Small intestine (tissue), 7 donors: ENCODE measurements at regions not wholly inside any gene's neighbourhood (a gene's known extent, or its start where the extent isn't known, plus 50 kb on each side); places are given as distances from the start of the nearest gene placed in this dataset.

Experiments used
- DNase-seq, 2 donors: peaks; one replicate each; pipeline versions ENCODE4 v3.0.0 to v3.0.0-alpha.2; 2013
- FAIRE-seq: peaks from 2 replicates; lab custom pipeline; 2012; peaks lifted over from hg19 to GRCh38; lab: Jason Lieb, UNC
- H3K27ac ChIP-seq, 3 donors: one replicate each; pipeline ENCODE4 v1.5.1; 2013; ENCODE audit warnings: low read length in 2 of 3, mild to moderate bottlenecking in 2 of 3, control low read depth in 1 of 3, inconsistent platforms in 1 of 3, low read depth in 1 of 3, moderate library complexity in 1 of 3
- H3K27me3 ChIP-seq, 3 donors: one replicate each; pipeline ENCODE4 v1.6.1; 2013; ENCODE audit warnings: low read length in 3 of 3, inconsistent platforms in 1 of 3; ENCODE audit not compliant: control insufficient read depth in 3 of 3, insufficient read depth in 3 of 3
- H3K36me3 ChIP-seq, 3 donors: one replicate each; pipeline ENCODE4 v1.6.1; 2013; ENCODE audit warnings: low read length in 3 of 3, inconsistent platforms in 1 of 3, low read depth in 1 of 3, mild to moderate bottlenecking in 1 of 3, moderate library complexity in 1 of 3; ENCODE audit not compliant: control insufficient read depth in 3 of 3, insufficient read depth in 2 of 3
- H3K4me1 ChIP-seq, 3 donors: one replicate each; pipeline ENCODE4 v1.6.1; 2013; ENCODE audit warnings: low read length in 2 of 3, inconsistent platforms in 1 of 3, low read depth in 1 of 3, mild to moderate bottlenecking in 1 of 3, moderate library complexity in 1 of 3; ENCODE audit not compliant: control insufficient read depth in 3 of 3, insufficient read depth in 2 of 3
- H3K4me3 ChIP-seq, 3 donors: one replicate each; pipeline ENCODE4 v1.5.1; 2013; ENCODE audit warnings: low read length in 3 of 3, control low read depth in 1 of 3, inconsistent platforms in 1 of 3, low read depth in 1 of 3, mild to moderate bottlenecking in 1 of 3, moderate library complexity in 1 of 3
- H3K9me3 ChIP-seq, 2 donors: one replicate each; pipeline ENCODE4 v1.6.1; 2013; ENCODE audit warnings: low read depth in 1 of 2, low read length in 1 of 2; ENCODE audit not compliant: control insufficient read depth in 2 of 2, insufficient read depth in 1 of 2
- WGBS, 3 donors: extraction: QIAGEN DNeasy Blood & Tissue Kit; methylation state at CpG; one replicate each; pipeline ENCODE4 v1.1.7; 2013; 5-methylcytosine and 5-hydroxymethylcytosine counted together
- donor health status: healthy with polysubstance abuse.
- donor health status: control.
- donor health status: control.
- donor health status: Bipolar disorder and iron deficiency.
- donor health status: healthy.

GRCh38 chr2:226429476-226429875, 370.1 kb downstream of the IRS1 start:
- no peak overlapping the region for H3K27ac ChIP-seq
- 83 to 85% (median 85%) methylated on average over 2 of the region's 2 CpGs for WGBS, 3 donors
- no peaks in the 10 kb centered on the region for H3K27me3 ChIP-seq
- peaks cover 0 to 14% (median 0%) of the 10 kb centered on the region in 3 donors for H3K4me1 ChIP-seq
- DNase-seq: no peak
- H3K36me3 ChIP-seq: no peaks in the 10 kb centered on the region
- no peak for FAIRE-seq
- H3K9me3 ChIP-seq: no peaks in the 10 kb centered on the region
- H3K4me3 ChIP-seq: no peak overlapping the region

DNA sequence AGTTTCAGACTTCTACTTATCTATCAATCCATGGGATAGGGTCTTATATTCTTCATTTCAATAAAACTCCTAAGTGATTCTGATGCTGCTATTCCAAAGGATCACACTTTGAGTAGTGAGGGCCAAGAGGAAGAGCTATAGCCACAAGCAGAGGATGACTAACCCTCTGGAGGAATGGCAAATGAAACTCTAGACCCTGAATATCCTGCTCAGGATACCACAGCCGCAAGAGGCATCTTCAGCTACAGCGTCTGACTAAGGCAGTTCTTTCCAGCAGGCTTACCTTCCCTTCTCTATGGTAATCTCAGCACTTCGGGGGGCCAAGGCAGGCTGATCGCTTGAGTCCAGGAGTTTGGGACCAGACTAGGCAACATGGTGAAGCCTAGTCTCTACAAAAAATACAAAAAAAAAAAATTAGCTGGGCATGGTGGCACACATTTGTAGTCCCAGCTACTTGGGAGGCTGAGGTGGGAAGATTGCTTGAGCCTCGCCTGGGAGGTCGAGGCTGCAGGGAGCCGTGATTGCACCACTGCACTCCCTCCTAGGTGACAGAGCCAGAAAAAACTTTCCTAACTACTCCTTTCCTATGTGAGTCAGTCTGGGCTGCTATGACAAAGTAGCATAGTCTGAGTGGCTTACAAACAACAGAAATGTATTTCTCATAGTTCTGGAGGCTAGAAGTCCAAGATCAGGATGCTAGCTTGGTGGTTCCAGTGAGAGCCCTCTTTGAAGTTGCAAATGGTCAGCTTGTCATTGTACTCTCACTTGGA, 371.9 kb downstream of the IRS1 start:
- WGBS, 3 donors: 70 to 88% (median 74%) methylated on average over 7 of the region's 7 CpGs
- no peak for FAIRE-seq

GRCh38 chr2:226426292-226426736, 373.3 kb downstream of the IRS1 start:
- Histone ChIP-seq H3K4me3 (no peak overlapping the region), H3K36me3 (no peaks in the 10 kb centered on the region), H3K27me3 (no peaks in the 10 kb centered on the region), H3K27ac (no peak overlapping the region), H3K9me3 (no peaks in the 10 kb centered on the region), H3K4me1 (peaks cover 0 to 14% (median 0%) of the 10 kb centered on the region in 3 donors)
- DNase-seq (no peak), FAIRE-seq (no peak)
- WGBS, 3 donors: 76 to 86% (median 79%) methylated on average over 5 of the region's 5 CpGs

More for the DNA sequence above, 371.9 kb downstream of the IRS1 start:
- DNase-seq: peak in 1 of 2 donors; percentile 12
- H3K4me3 ChIP-seq: no peak overlapping the region
- H3K36me3 ChIP-seq: no peaks in the 10 kb centered on the region
- H3K9me3 ChIP-seq: no peaks in the 10 kb centered on the region
- H3K4me1 ChIP-seq: peaks cover 0 to 14% (median 0%) of the 10 kb centered on the region in 3 donors
- no peaks in the 10 kb centered on the region for H3K27me3 ChIP-seq
- peak overlapping the region in 1 of 3 donors; percentile 32 for H3K27ac ChIP-seq

- no peaks in the 10 kb centered on the region for H3K36me3 ChIP-seq
- H3K4me1 ChIP-seq: peaks cover 0 to 14% (median 0%) of the 10 kb centered on the region in 3 donors
- no peak overlapping the region for H3K4me3 ChIP-seq
- FAIRE-seq (no peak), DNase-seq (no peak)
- WGBS, 3 donors: 76 to 85% (median 85%) methylated on average over 3 of the region's 3 CpGs
- no peaks in the 10 kb centered on the region for H3K27me3 ChIP-seq
- no peak overlapping the region for H3K27ac ChIP-seq
- H3K9me3 ChIP-seq: no peaks in the 10 kb centered on the region
Measured at GRCh38 chr2:226424971-226425370, 374.6 kb downstream of the IRS1 start.

DNA sequence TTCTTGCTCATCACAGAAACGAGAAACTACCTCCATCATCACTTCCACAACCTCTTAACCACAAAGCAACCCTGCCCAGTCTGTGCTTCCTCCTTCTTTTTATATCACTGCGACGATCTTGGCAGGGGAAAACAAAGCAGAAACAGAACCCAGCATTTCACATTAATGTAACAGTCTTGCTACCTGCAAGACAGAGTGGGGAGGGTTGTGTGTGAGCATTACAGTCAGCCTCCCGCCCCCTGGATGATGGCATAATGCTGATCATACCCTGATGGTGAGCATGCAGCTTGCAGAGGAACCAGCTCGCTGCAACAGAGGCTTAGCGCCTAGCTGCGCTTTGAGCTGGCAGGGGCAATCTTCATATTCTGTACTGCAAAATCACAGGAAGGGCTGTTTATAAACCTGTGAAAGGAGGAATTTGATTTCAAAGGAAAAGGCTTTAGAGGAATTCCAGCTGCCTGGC, 376.1 kb downstream of the IRS1 start:
- no peaks in the 10 kb centered on the region for H3K27me3 ChIP-seq

DNA sequence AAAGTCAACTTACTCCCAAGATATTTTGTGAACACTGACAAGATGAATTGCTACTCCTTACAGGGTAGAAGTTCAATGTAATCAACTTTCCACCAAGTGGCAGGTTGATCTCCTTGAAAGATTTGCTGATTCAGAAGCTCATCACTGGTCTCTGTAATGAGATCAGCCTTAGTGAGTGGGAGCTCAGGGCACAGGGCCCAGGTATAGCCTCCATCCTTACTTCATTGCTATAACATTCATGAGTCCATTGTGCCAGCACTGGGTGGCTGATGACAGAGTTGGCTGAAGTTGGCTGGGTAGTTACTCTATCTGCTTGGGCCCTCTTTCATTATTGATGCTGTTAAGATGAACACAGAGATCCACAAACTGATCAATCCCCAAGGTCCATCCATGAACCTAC, 379.0 kb downstream of the IRS1 start:
- H3K4me1 ChIP-seq: no peaks in the 10 kb centered on the region
- H3K27ac ChIP-seq: no peak overlapping the region
- no peaks in the 10 kb centered on the region for H3K9me3 ChIP-seq
- FAIRE-seq (no peak), DNase-seq (no peak)
- no peak overlapping the region for H3K4me3 ChIP-seq
- H3K36me3 ChIP-seq: no peaks in the 10 kb centered on the region
- H3K27me3 ChIP-seq: no peaks in the 10 kb centered on the region

More for the DNA sequence above, 376.1 kb downstream of the IRS1 start:
- Histone ChIP-seq H3K9me3 (no peaks in the 10 kb centered on the region), H3K36me3 (no peaks in the 10 kb centered on the region), H3K4me1 (peaks cover 0 to 6% (median 0%) of the 10 kb centered on the region in 3 donors), H3K27ac (no peak overlapping the region), H3K4me3 (no peak overlapping the region)
- FAIRE-seq: no peak
- DNase-seq: no peak
- WGBS, 3 donors: 42 to 66% (median 59%) methylated on average over 7 of the region's 7 CpGs

- Histone ChIP-seq H3K36me3 (no peaks in the 10 kb centered on the region), H3K27me3 (no peaks in the 10 kb centered on the region), H3K9me3 (no peaks in the 10 kb centered on the region), H3K4me3 (no peak overlapping the region), H3K27ac (no peak overlapping the region), H3K4me1 (no peaks in the 10 kb centered on the region)
- no peak for DNase-seq
- WGBS, 3 donors: 79 to 88% (median 82%) methylated on average over 5 of the region's 5 CpGs
- FAIRE-seq: no peak
Measured at GRCh38 chr2:226418521-226418920, 381.1 kb downstream of the IRS1 start.

DNA sequence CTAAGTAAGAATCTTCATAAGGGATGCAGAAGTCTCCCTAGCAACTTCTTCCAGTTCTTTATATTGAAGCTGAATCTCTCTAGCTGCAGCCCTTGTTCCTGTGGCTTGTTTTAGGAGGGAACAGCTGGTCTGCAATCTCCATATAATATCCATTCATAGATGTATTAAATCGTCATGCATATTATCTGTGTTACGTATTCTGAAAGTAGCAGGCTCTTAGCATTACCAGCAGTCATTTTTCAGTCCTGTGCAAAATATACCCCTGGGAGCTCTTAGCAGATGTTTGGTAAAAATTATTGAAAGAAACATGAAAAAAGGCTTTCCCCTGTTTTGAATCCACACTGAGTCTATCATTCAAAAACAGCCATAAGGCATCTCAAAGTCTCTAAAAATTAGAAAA, 385.3 kb downstream of the IRS1 start:
- Histone ChIP-seq H3K27ac (no peak overlapping the region), H3K4me1 (peaks cover 0 to 7% (median 0%) of the 10 kb centered on the region in 3 donors), H3K36me3 (no peaks in the 10 kb centered on the region), H3K4me3 (no peak overlapping the region), H3K27me3 (no peaks in the 10 kb centered on the region), H3K9me3 (no peaks in the 10 kb centered on the region)
- DNase-seq (no peak), FAIRE-seq (no peak)
- 64 to 92% (median 84%) methylated on average over 2 of the region's 2 CpGs for WGBS, 3 donors
